HG02588 (cell line): ENCODE measurements at regions not wholly inside any gene's neighbourhood (a gene's known extent, or its start where the extent isn't known, plus 50 kb on each side); places are given as distances from the start of the nearest gene placed in this dataset.

ENCODE experiments used
- ATAC-seq: cut with Tn5 transposase; IDR thresholded peaks from one replicate; pipeline ENCODE4 v1.9.1; 2021; ENCODE audit warnings: mild to moderate bottlenecking, moderate library complexity; ENCODE audit not compliant: unreplicated experiment

DNA sequence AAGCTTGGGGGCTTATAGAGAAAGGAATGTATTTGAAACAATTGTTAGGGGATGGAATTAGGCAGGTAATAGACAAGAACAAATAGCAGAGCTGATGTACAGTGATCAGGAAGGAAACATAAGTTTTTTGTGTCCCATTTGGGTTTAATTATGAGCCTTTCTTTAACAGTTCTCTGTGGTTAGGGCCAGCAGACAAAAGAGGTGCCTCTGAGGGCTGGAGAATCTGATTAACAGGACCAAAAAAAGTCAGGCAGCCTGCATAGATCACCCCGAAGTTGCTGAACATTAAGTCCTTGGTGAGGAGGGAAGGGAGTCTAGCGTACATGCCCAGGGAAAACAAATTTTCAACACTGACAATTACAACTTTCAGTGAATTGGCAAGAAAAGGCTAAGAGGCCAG lies 88.6 kb upstream of the SPRED1 start:
- no peak for ATAC-seq

DNA sequence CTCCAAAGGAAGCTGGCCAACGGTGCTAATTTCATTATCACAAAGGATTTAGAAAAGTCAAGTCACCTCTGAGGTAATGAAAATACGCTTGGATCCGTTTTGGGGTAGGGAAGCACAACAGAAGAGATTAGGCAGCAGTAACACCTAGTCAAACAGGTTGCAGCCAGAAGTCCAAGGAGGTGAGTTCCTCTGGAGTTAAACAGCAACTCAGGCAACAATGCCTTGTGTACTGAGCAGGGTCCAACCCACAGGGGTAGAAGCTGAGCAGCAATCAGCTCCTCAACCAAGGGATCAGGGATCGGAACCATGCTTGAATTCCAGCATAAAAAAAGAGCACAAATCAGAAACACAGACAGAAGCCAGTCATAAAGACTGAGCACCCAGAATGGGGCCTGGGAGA lies 88.1 kb upstream of the SPRED1 start:
- ATAC-seq: no peak

DNA sequence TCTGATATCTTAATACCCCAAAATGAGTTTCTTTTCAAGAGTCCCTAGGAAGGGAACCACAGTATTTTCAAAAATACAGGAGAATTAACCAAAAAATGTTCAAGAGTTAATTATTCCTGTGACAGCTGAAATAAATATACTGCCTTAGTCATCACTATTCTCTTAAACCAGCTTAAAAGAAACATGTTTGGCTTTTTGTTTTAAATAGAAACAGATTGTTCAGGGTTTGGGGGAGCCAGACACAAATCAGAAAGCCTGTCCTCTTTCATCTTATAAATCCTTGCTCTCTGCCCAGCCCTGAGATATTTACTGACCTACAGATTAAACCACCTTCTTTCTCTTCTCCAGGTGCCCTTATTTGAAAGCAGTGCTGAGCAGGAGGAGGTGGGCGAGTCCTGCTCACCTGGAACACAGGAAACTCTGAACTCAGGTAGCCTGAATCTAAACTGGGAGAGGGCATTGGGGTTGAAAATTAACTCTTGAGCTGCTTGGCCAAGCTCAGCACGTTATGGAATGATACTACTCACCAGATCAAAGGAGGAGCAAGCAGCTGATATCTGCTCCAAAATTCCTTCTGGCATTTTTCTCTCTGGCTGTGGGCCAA lies 84.1 kb upstream of the SPRED1 start:
- no peak for ATAC-seq

DNA sequence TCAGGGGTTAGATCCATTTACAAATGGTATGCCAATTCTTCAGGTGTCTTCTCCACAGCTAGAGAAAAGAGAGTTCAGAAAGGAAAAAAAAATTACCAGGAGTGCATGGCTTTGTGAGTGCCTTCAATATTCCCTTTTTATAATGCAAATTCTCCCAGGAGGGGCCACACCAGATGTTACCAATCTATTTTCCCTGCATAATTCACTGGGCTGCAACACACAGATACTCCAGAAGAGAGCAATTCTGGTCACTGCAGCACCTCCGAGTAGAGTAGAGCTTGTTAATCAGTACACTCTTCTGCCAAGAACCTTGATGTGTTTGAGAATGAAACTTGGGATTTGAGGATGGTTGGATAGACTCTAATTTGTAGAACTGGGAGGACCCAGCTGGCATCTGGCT lies 80.7 kb upstream of the SPRED1 start:
- ATAC-seq: no peak

DNA sequence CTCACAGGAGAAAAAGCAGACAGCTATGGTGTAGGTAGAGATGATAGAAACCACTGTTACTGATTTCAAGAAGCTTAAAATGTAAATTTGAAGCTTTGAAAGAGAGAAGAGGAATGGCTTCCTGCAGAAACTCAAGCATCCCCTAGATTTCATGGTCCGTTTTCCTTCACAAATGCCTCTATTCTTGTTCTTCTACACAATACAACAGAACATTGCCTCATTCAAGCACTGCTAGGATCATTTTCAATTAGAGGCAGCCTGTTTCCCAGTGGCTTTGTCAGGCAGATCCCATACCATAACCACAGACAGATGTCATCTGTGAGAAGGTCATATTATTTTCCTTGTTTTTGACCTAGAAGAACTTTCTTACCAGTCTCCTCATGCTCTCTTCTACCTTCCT lies 77.9 kb upstream of the SPRED1 start:
- no peak for ATAC-seq

DNA sequence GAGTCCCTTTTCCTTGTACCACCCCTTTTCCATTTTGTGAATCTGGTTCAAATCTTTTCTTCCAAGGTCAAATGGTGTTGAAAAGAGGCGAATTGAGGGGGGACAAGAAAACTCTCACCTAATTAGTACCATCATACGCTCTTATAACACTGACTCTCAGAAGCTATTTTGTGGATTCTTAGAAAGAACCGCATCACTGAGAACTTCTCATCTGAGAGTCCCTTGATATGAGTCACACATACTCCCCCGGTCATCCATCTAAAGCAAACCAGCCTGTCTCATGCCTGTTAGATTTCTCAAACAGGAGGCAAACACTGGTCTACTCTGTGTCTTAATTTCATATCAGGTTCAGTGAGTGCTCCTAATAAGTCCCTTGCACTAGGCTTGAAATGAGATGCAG lies 76.5 kb upstream of the SPRED1 start:
- ATAC-seq: peak; percentile 74

DNA sequence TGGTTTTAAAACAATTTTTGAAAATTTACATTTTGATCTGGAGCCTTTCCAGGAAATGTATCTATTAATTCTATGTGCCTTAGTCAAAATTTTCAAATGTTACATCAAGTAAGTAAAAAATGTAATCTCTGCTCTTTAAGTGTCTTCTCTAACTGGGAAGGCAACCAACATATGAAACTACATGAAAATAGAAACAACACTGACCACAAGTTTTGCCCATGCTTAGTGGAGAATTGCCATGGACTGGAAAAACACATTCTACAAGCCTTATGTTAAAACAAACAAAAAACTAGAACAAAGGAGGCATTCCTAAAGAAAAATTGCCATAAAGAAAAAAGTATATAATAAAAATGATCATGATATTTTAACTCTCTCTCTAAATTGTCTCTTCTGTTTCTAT lies 75.9 kb upstream of the SPRED1 start:
- no peak for ATAC-seq

DNA sequence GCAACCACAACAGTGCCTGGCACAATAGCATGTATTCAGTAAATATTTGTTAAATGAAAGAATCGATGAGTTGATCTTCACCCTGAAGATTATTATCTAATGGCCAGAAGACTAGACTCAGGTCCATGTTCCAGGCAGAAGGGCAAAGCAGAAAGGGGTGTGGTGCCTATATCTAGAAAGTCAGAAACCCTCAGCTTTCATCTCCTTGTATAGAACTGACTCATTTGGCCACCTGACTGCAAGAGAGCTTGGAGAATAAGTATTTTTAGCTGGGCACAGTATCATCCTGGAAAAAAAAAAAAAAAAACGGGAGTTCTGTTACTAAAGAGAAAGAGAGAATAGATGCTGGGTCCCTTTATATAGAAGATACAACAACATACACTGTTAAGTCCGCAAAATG lies 69.7 kb upstream of the SPRED1 start:
- no peak for ATAC-seq

DNA sequence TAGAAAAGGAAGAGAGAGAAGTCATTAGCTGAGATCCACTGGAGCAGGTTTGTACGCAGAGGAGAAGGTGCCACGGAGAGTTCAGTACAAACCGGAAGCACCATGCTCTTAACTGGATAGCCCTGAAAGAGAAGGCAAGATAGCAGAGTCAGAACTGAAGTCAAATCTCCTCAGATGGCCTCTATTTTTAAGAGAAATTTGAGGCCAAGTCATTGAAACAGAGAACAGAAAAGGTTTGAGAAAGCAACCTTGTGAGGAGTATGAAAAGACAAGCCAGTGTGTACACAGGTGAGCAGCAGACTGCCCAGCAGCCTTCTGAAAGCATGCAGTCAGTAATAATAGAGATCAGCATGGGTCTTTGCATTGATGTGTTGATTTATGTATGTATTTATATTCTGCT lies 66.1 kb upstream of the SPRED1 start:
- ATAC-seq: no peak

DNA sequence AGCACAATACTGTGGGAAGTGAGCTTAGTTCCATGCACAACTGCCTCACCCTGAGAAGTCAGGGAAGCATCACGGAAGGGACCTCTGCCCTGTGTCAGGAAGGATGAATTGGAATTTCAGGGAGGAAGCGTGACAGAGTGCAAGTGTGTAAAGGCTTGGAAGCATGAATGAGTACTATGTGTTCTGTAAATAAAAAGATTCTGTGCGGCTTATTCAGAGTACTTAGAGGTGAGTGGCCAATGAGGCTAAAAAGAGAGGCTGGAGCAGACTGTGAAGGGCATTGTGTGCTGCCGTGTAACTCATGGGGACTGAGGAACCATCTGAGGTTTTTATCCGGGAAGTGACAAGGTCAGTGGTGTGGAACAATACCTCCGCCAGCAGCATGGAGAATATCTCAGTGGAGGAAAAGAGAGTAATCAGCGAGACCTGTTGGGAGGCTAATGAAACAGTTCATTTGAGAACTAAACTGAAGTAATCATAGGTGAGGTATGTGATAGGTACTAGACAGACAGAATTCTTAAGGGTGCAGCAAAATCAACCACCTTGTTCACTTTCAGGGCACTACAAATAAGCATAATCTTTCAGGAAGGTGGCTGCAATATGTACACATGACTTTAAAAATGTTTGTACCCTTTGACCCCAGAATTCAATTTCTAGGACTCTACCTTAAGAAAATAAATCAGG lies 64.9 kb upstream of the SPRED1 start:
- ATAC-seq: no peak

DNA sequence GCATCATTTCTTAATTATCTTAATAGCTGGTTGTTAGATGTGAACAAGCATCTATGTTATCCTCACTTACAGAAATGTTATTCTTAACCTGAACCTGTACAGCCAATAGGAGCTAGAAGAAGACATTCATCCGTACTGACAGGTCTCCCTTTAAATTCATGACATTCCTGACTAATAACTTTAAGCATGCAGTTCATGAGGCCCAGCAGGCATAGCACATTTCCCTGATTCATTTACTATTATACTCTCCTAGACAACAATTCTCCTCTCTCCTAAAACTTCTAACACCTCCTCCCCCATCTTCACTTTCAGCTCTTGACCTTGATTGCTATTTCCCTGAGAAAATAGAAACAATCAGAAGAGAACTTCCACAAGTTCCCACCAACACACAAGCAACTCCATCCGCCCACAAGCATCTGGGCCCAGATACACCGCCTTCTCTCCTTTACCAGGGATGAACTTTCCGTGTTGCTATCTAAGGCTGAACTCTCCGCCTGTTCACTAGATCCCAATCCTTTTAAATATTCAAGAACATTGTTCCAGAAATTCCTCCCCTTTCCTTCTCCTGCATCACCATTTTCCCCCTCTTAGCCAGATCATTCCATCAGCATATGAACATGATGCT lies 62.9 kb upstream of the SPRED1 start:
- no peak for ATAC-seq

DNA sequence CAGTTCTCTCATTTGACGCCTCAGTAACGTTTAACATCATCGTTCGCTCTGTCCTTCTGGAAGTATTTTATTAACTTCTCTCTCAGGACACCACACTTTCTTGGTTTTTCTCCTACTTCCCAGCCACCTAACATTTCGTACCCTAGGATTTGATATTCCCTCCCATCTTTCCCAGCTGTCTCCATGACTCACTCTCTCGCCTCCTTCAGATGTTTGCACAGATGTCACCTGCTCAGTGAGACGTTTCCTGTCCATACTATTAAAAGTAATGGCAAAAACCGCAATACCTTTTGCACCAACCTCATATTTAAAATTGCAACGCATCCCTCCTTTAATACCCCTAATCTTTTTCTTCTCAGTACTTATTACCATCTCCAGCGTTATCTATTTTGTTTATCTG lies 62.1 kb upstream of the SPRED1 start:
- no peak for ATAC-seq

DNA sequence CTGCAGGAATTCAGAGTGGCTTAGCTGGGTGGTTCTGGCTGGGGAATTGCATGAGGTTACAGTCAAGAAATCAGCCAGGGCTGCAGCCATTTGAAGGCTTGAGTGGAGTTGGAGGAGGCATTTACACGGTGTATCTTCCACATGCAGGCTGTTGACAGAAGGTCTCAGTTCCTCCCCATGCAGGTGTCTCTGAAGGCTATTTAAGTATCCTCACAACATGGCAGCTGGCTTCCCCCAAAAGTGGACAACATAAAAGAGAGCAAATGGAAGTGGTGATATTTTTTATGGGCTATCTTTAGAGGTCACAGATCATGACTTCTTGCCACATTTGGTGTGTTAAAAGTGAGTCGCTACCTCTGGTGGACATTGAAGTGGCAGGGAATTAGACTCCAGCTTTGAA lies 60.1 kb upstream of the SPRED1 start:
- no peak for ATAC-seq

DNA sequence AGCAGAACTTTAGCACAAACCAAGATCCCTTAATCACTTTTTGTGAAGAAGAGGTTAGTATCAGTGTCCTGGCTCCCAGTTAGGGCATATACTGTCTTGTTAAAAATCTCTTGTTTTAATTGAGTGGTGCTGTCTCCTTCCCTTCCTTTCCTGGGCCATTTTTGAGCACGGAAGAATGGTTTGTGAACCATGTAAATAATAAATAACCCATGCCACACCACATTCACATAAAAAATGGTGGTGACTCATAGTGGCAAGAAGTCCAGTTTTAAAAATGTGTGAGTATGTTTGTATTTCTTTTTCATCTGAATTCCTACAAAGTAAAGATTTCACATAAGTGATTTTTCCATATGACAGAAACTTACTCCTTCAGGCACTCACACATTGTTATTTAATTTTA lies 59.1 kb upstream of the SPRED1 start:
- ATAC-seq: no peak

DNA sequence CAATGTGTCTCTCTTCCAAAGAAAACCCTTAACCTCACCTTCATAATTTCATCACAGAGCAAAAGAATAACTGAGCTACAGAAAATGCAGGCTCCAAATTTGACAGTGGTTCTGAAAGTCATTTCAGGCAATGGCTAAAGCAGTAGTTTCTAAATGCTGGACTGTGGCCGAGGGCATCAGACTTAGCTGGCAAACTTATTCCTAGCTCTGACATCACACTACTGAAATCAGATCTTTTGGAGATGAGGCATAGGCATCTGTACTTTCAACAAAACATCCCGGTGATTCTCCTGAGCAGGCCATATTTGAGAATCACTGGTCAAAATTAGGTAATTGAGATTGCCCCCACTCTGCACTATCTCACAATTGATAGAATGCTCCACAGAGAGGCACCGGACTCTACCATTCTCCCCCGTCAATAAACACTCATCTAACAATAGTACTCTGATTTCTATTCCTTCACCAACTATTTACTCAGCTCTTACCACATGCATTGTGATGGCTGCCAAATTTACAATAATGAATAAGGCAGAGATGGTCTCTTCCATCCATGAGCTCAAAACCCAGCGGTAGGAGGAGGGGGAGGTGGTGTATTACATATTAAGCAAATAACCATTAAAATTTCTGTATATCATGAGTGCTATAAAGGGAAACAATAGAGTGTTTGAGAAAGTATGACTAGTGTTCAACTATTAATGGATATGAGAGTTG lies 57.3 kb upstream of the SPRED1 start:
- no peak for ATAC-seq

DNA sequence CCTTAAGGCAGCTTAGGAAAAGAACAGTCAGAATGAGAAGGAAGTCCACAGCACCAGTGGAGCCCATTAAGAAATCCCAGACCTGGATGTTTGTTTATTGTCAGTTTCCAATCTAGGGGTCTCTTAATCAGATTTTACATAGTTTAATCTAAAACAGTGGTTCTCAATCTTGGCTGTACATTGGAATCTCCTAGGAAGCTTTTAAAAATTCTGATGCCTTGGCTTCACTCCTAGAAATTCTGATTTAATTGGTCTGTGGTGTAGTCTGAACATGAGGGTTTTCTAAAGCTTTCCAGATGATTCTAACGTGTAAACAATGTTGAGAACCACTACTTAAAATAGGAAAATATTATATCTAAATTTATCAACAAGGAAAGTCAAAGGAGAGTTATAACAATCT lies 56.6 kb upstream of the SPRED1 start:
- ATAC-seq: no peak

DNA sequence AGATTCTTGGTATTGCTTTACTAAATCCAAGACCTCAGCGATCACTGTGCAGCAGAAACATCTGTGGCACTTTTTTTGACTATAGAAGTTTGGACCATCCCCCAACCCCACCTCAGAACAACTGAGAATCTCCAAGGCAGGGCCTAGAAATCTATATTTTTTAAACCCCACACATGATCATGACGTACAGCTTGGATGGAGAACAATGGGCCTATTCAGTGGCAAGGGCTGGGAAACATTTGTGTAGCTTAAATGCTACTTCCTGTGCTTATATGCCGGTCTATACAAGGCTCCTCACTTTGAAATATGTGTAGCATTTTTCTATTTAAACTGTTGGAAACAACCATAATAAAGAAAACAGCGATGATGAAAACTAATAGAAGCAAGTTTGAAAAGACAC lies 55.1 kb upstream of the SPRED1 start:
- no peak for ATAC-seq

DNA sequence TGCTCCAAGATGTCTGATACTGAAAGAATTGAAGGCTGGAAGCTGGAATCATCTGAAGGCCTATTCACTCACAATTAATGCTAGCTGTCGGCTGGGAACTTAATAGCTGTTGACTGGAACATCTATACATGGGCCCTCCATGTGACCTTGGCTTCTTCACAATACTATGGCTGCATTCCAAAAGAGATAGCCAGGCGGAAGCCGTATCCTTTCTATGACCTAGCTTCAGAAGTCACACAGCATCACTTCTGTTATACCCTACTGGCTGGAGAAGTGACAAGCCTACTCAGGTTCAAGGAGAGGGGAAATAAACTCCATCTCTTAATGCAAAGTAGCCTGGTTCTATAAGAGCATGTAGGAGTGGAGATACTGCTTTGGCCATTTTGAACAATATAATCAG lies 50.9 kb upstream of the SPRED1 start:
- ATAC-seq: no peak

DNA sequence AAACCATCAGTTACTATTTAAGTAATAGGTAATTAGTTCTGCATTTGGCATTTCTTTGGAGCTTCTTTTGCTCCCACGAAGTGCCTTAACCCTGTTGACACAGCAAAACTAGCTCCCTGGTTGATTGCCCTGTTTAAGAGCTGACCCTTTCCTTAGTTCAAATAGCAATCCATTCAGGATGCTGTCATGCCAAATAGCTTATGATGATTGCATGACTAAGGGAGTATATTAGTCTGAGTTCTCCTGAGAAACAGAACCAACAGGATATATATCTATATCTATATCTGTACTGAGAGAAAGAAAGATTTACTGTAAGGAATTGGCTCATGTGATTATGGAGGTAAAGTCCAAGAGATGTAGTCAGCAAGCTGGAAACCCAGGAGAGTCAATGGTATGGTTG lies 50.3 kb upstream of the SPRED1 start:
- ATAC-seq: no peak
